Natural killer cell (primary cell): ENCODE measurements at regions not wholly inside any gene's neighbourhood (a gene's known extent, or its start where the extent isn't known, plus 50 kb on each side); places are given as distances from the start of the nearest gene placed in this dataset.

Experiments used
- ATAC-seq, 3 donors: fragments of 150-1000 bp in 2 of 3; fragments of 200-7000 bp in 1 of 3; cut with Tn5 transposase; 1 replicate in 1 of 3; 2 replicates in 2 of 3; pipeline ENCODE4 v1.10.0; 2021; ENCODE audit warnings: mild to moderate bottlenecking in 2 of 3, moderate library complexity in 2 of 3
- DNase-seq, 2 donors: peaks; one replicate each; pipeline versions ENCODE4 v3.0.0 to v3.0.0-alpha.2; 2013 to 2021; ENCODE audit warnings: mixed read lengths in 1 of 2
- H3K27ac ChIP-seq: one replicate; pipeline ENCODE4 v1.5.1; 2013; ENCODE audit warnings: mild to moderate bottlenecking, low read length
- H3K27me3 ChIP-seq: one replicate; pipeline ENCODE4 v1.6.1; 2013; ENCODE audit warnings: low read length; ENCODE audit not compliant: control insufficient read depth, insufficient read depth
- H3K36me3 ChIP-seq: one replicate; pipeline ENCODE4 v1.6.1; 2013; ENCODE audit warnings: low read length; ENCODE audit not compliant: control insufficient read depth, insufficient read depth
- H3K4me1 ChIP-seq: one replicate; pipeline ENCODE4 v1.6.1; 2013; ENCODE audit warnings: low read length; ENCODE audit not compliant: control insufficient read depth, insufficient read depth
- H3K4me3 ChIP-seq: one replicate; pipeline ENCODE4 v1.5.1; 2013; ENCODE audit warnings: low read length
- H3K9me3 ChIP-seq: one replicate; pipeline ENCODE4 v1.6.1; 2013; ENCODE audit warnings: low read length; ENCODE audit not compliant: control insufficient read depth, insufficient read depth
- H3K27ac Mint-ChIP-seq, 2 donors: one replicate each; pipeline ENCODE4 v1.8.0; 2022; ENCODE audit warnings: mild to moderate bottlenecking in 2 of 2, mixed read lengths in 2 of 2, moderate library complexity in 1 of 2
- H3K27me3 Mint-ChIP-seq, 2 donors: one replicate each; pipeline ENCODE4 v1.8.0; 2022; ENCODE audit warnings: low read depth in 2 of 2, mixed read lengths in 2 of 2
- H3K36me3 Mint-ChIP-seq: one replicate; pipeline ENCODE4 v1.8.0; 2022; ENCODE audit warnings: mixed read lengths
- H3K4me1 Mint-ChIP-seq, 2 donors: one replicate each; pipeline ENCODE4 v1.8.0; 2022; ENCODE audit warnings: mixed read lengths in 2 of 2
- H3K4me3 Mint-ChIP-seq: one replicate; pipeline ENCODE4 v1.8.0; 2022; ENCODE audit warnings: mild to moderate bottlenecking, moderate library complexity, mixed read lengths
- H3K9me3 Mint-ChIP-seq, 2 donors: one replicate each; pipeline ENCODE4 v1.8.0; 2022; ENCODE audit warnings: mixed read lengths in 2 of 2
- WGBS: methylation state at CpG from one replicate; pipeline ENCODE4 v1.1.7; 2013; ENCODE audit warnings: missing lambda C conversion rate; ENCODE audit not compliant: insufficient coverage; 5-methylcytosine and 5-hydroxymethylcytosine counted together
- intact Hi-C: fragments of 100-400 bp; cut with micrococcal nuclease; formaldehyde crosslinking; loops from one replicate; pipeline ENCODE4 v1.14.2; 2022
- TF ChIP-seq, protein P1 (sequence below): fragments of 200-600 bp; IDR thresholded peaks from one replicate; pipeline ENCODE4 v1.8.0; 2022; ENCODE audit warnings: antibody characterized with exemption

DNA sequence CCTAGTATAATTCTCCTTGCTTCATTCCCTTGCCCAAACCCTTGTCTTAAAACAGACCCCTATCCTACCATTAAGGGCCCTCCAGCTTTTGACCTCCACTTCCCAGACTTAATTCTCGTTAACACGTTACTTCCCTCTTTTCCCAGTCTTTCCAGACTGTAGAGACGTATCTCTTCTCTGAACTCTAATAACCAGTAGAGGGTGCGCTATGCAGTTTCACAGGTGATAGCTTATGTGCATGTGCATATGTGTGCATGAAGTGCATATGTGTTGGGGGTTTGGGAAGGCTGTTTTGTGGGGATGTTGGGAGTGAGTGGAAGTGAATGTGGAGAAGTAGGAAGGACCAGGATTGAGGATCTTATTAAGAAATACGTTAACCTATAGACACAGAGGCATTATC lies 78.1 kb upstream of the CCDC190 start:
- Histone ChIP-seq H3K36me3 (no peaks in the 10 kb centered on the region), H3K4me3 (no peak overlapping the region), H3K4me1 (no peaks in the 10 kb centered on the region), H3K9me3 (no peaks in the 10 kb centered on the region), H3K27me3 (peaks cover 2% of the 10 kb centered on the region), H3K27ac (no peak overlapping the region)
- no peak overlapping the region for H3K27ac Mint-ChIP-seq
- H3K9me3 Mint-ChIP-seq: no peaks in the 10 kb centered on the region
- H3K27me3 Mint-ChIP-seq: peaks cover 20 to 39% of the 10 kb centered on the region in 2 donors
- no peaks in the 10 kb centered on the region for H3K36me3 Mint-ChIP-seq
- H3K4me3 Mint-ChIP-seq: no peak overlapping the region
- ATAC-seq (no peak), DNase-seq (no peak)
- TF ChIP-seq, protein P1, sequence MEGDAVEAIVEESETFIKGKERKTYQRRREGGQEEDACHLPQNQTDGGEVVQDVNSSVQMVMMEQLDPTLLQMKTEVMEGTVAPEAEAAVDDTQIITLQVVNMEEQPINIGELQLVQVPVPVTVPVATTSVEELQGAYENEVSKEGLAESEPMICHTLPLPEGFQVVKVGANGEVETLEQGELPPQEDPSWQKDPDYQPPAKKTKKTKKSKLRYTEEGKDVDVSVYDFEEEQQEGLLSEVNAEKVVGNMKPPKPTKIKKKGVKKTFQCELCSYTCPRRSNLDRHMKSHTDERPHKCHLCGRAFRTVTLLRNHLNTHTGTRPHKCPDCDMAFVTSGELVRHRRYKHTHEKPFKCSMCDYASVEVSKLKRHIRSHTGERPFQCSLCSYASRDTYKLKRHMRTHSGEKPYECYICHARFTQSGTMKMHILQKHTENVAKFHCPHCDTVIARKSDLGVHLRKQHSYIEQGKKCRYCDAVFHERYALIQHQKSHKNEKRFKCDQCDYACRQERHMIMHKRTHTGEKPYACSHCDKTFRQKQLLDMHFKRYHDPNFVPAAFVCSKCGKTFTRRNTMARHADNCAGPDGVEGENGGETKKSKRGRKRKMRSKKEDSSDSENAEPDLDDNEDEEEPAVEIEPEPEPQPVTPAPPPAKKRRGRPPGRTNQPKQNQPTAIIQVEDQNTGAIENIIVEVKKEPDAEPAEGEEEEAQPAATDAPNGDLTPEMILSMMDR: no peak
- intact Hi-C loops: no loop called here
- 88% methylated on average over 4 of the region's 5 CpGs for WGBS
- no peaks in the 10 kb centered on the region for H3K4me1 Mint-ChIP-seq

DNA sequence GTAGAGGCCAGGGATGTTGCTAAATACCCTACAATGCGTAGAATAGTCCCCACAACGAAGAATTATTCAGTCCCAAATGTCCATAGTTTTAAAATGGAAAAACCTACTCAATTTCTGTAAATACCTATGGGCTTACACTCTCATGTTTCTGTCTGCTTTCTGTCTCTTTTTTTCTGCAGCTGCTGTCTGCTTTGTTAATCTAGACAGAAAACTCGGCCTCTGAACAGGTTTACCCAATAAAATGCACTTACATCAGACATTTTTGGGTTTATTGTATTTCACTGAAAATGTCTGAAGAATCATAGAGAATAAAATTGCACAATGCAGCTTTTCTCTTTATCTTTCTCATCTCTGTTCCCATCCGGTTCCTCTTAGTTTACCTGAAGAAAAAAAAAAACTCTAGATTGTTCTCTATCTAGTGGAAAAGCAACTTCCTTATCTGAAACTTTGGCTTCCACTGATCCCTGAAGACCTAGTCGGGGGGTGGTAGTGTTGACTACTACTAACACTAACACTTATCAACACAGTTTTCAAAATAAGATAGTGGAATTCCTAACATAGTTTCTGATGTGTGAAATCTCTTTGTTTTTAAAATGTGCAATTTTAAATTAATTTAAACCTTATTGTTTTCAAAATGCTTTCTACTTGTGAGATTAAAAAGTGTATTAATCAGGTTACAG lies 76.9 kb upstream of the CCDC190 start:
- TF ChIP-seq, protein P1: no peak
- intact Hi-C loops: no loop called here
- H3K27ac ChIP-seq: no peak overlapping the region
- H3K4me3 ChIP-seq: no peak overlapping the region
- H3K27me3 ChIP-seq: peaks cover 2% of the 10 kb centered on the region
- Mint-ChIP-seq H3K27ac (no peak overlapping the region), H3K27me3 (peaks cover 23 to 37% of the 10 kb centered on the region in 2 donors), H3K4me3 (no peak overlapping the region), H3K36me3 (no peaks in the 10 kb centered on the region), H3K4me1 (no peaks in the 10 kb centered on the region), H3K9me3 (no peaks in the 10 kb centered on the region)
- no peaks in the 10 kb centered on the region for H3K4me1 ChIP-seq
- ATAC-seq: no peak
- 81% methylated on average over 4 of the region's 5 CpGs for WGBS
- no peaks in the 10 kb centered on the region for H3K9me3 ChIP-seq
- DNase-seq: no peak
- H3K36me3 ChIP-seq: no peaks in the 10 kb centered on the region

- ATAC-seq: no peak
- DNase-seq: no peak
- Mint-ChIP-seq H3K4me3 (no peak overlapping the region), H3K27me3 (peaks cover 23 to 29% of the 10 kb centered on the region in 2 donors), H3K4me1 (no peaks in the 10 kb centered on the region), H3K36me3 (no peaks in the 10 kb centered on the region), H3K9me3 (no peaks in the 10 kb centered on the region), H3K27ac (no peak overlapping the region)
- TF ChIP-seq, protein P1: no peak
- no peaks in the 10 kb centered on the region for H3K4me1 ChIP-seq
- H3K27me3 ChIP-seq: no peaks in the 10 kb centered on the region
- no peak overlapping the region for H3K27ac ChIP-seq
- H3K4me3 ChIP-seq: no peak overlapping the region
- intact Hi-C loops: no loop called here
- H3K36me3 ChIP-seq: no peaks in the 10 kb centered on the region
- no peaks in the 10 kb centered on the region for H3K9me3 ChIP-seq
- whole genome bisulfite sequencing: 71% methylated on average over 2 of the region's 3 CpGs
Observed at GRCh38 chr1:162930976-162931560, 70.1 kb upstream of the CCDC190 start.

GRCh38 chr1:162930532-162930931 lies 69.6 kb upstream of the CCDC190 start:
- no peak overlapping the region for H3K27ac Mint-ChIP-seq
- ATAC-seq (no peak), DNase-seq (no peak)
- Histone ChIP-seq H3K27ac (no peak overlapping the region), H3K27me3 (no peaks in the 10 kb centered on the region), H3K36me3 (no peaks in the 10 kb centered on the region), H3K9me3 (no peaks in the 10 kb centered on the region), H3K4me3 (no peak overlapping the region), H3K4me1 (no peaks in the 10 kb centered on the region)
- H3K9me3 Mint-ChIP-seq: no peaks in the 10 kb centered on the region
- H3K4me3 Mint-ChIP-seq: no peak overlapping the region
- intact Hi-C loops: no loop called here
- H3K4me1 Mint-ChIP-seq: no peaks in the 10 kb centered on the region
- H3K27me3 Mint-ChIP-seq: peaks cover 26 to 30% of the 10 kb centered on the region in 2 donors
- H3K36me3 Mint-ChIP-seq: no peaks in the 10 kb centered on the region
- TF ChIP-seq, protein P1: no peak
